HepG2 (cell line): ENCODE measurements at regions not wholly inside any gene's neighbourhood (a gene's known extent, or its start where the extent isn't known, plus 50 kb on each side); places are given as distances from the start of the nearest gene placed in this dataset.

Experiments
- ATAC-seq: fragments of 200-7000 bp; cut with Tn5 transposase; 3 replicates; pipeline ENCODE4 v1.9.1; 2020; ENCODE audit warnings: mild to moderate bottlenecking, moderate library complexity
- BruUV-seq: library from RNA; stranded (reverse); fragments of 400-500 nt; replicated peaks from 2 replicates; lab custom pipeline; 2021; lab: Mats Ljungman, UMichigan
- CTCF ChIA-PET: fragments of 300-600 bp; formaldehyde crosslinking; extraction: SDS; loops from one replicate; lab custom pipeline; 2021; ENCODE audit warnings: low total read pairs, inconsistent platforms, low intra/inter-chr PET ratio; lab: Yijun Ruan, JAX
- POLR2A ChIA-PET: fragments of 350-600 bp; sonication (Branson Sonifier 250); formaldehyde crosslinking; loops from one replicate; lab custom pipeline; 2020; ENCODE audit warnings: antibody characterized with exemption, inconsistent platforms; lab: Yijun Ruan, JAX
- DNase-seq: peaks from one replicate; pipeline ENCODE4 v3.0.0-alpha.2; 2015; ENCODE audit warnings: low spot score
- FAIRE-seq: peaks from 3 replicates; lab custom pipeline; 2011; peaks lifted over from hg19 to GRCh38; lab: Jason Lieb, UNC
- H2AFZ ChIP-seq: one replicate; pipeline ENCODE4 v1.6.1; 2011; ENCODE audit warnings: low read length, inconsistent platforms
- H3K27ac ChIP-seq: fragments of 300-600 bp; 3 replicates; pipeline ENCODE4 v1.8.0; 2011; ENCODE audit warnings: mixed run types, mild to moderate bottlenecking, mixed read lengths, low read length, inconsistent platforms; ENCODE audit not compliant: insufficient read depth; ENCODE audit errors: extremely low read length
- H3K27me3 ChIP-seq, 2 experiments: fragments of 200-600 bp in 1 of 2; 2 replicates in 1 of 2; 3 replicates in 1 of 2; pipeline versions ENCODE4 v1.6.0 to v1.8.0; 2011; ENCODE audit warnings: low read length in 2 of 2, mild to moderate bottlenecking in 2 of 2, moderate library complexity in 2 of 2, inconsistent platforms in 1 of 2; ENCODE audit not compliant: insufficient read depth in 2 of 2, control insufficient read depth in 1 of 2
- H3K36me3 ChIP-seq, 2 experiments: fragments of 200-600 bp in 1 of 2; replicated peaks in 1 of 2; 2 replicates in 1 of 2; 3 replicates in 1 of 2; pipeline versions ENCODE4 v1.5.1 to v1.8.0; 2011; ENCODE audit warnings: low read length in 2 of 2, inconsistent platforms in 1 of 2; ENCODE audit not compliant: insufficient read depth in 2 of 2, control insufficient read depth in 1 of 2
- H3K4me1 ChIP-seq: 2 replicates; pipeline ENCODE4 v1.5.1; 2012; ENCODE audit warnings: low read length, inconsistent platforms; ENCODE audit not compliant: insufficient read depth
- H3K4me2 ChIP-seq: 2 replicates; pipeline ENCODE4 v1.6.0; 2011; ENCODE audit warnings: low read depth, low read length, inconsistent platforms
- H3K4me3 ChIP-seq, 3 experiments: fragments of 200-600 bp in 1 of 3; sonication (generic), shearing (Covaris generic) in 1 of 3; replicated peaks in 1 of 3; 2 replicates each; pipeline ENCODE4 v1.5.1; 2011 to 2016; ENCODE audit warnings: low read length in 3 of 3, inconsistent platforms in 2 of 3, low read depth in 2 of 3, mild to moderate bottlenecking in 2 of 3, control low read depth in 1 of 3, mixed read lengths in 1 of 3; ENCODE audit not compliant: insufficient read depth in 1 of 3
- H3K79me2 ChIP-seq: one replicate; pipeline ENCODE4 v1.6.1; 2011; ENCODE audit warnings: low read length, inconsistent platforms; ENCODE audit not compliant: insufficient read depth
- H3K9ac ChIP-seq: 2 replicates; pipeline ENCODE4 v1.6.0; 2011; ENCODE audit warnings: mild to moderate bottlenecking, low read depth, low read length, inconsistent platforms; ENCODE audit not compliant: insufficient read depth
- H3K9me3 ChIP-seq: 2 replicates; pipeline ENCODE4 v1.5.1; 2012; ENCODE audit warnings: mild to moderate bottlenecking, low read length
- H4K20me1 ChIP-seq: 2 replicates; pipeline ENCODE4 v1.6.0; 2011; ENCODE audit warnings: inconsistent platforms, mild to moderate bottlenecking, low read length, moderate library complexity; ENCODE audit not compliant: insufficient read depth
- DBP ChIP-seq: sonication (generic); formaldehyde crosslinking; IDR thresholded peaks from 2 replicates; pipeline ENCODE4 v1.4.0; 2020; ENCODE audit warnings: missing genetic modification reagents; ENCODE audit errors: not compliant biosample characterization
- HDAC6 ChIP-seq: fragments of 200-600 bp; sonication (generic); IDR thresholded peaks from 2 replicates; pipeline ENCODE4 v1.7.0; 2017; ENCODE audit warnings: mild to moderate bottlenecking, antibody characterized with exemption, low read length, low read depth
- HIVEP1 ChIP-seq: sonication (generic); formaldehyde crosslinking; IDR thresholded peaks from 2 replicates; pipeline ENCODE4 v1.4.0; 2020; ENCODE audit warnings: mild to moderate bottlenecking, missing genetic modification reagents
- JARID2 ChIP-seq: sonication (generic); formaldehyde crosslinking; IDR thresholded peaks from 2 replicates; pipeline ENCODE4 v1.8.1; 2023; ENCODE audit warnings: missing genetic modification reagents, inconsistent platforms; ENCODE audit not compliant: insufficient replicate concordance
- JUNB ChIP-seq: sonication (generic); formaldehyde crosslinking; IDR thresholded peaks from 2 replicates; pipeline ENCODE4 v1.8.0; 2022; ENCODE audit warnings: missing genetic modification reagents, mild to moderate bottlenecking, borderline replicate concordance
- MXI1 ChIP-seq: IDR thresholded peaks from 3 replicates; pipeline ENCODE4 v1.6.1; 2012; ENCODE audit warnings: low read depth, low read length, inconsistent platforms, borderline replicate concordance
- PREB ChIP-seq: sonication (generic); formaldehyde crosslinking; IDR thresholded peaks from 2 replicates; pipeline ENCODE4 v1.4.0; 2020; ENCODE audit warnings: missing genetic modification reagents
- TCF12 ChIP-seq, 2 experiments: fragments of 450-650 bp in 1 of 2; sonication (generic) in 1 of 2; formaldehyde crosslinking in 1 of 2; IDR thresholded peaks; 2 replicates each; pipeline versions ENCODE4 v1.6.1 to v1.8.0; 2017 to 2022; ENCODE audit warnings: antibody characterized with exemption in 1 of 2, mild to moderate bottlenecking in 1 of 2, missing genetic modification reagents in 1 of 2, moderate library complexity in 1 of 2
- ZBTB43 ChIP-seq: sonication (generic); formaldehyde crosslinking; conservative IDR thresholded peaks from 2 replicates; pipeline ENCODE4 v1.4.0; 2020; ENCODE audit warnings: missing genetic modification reagents
- ZNF616 ChIP-seq: sonication (generic); formaldehyde crosslinking; IDR thresholded peaks from 2 replicates; pipeline ENCODE4 v1.5.0; 2020; ENCODE audit warnings: low read depth, mild to moderate bottlenecking, missing genetic modification reagents
- ZNF619 ChIP-seq: sonication (generic); formaldehyde crosslinking; IDR thresholded peaks from 2 replicates; pipeline ENCODE4 v1.4.0; 2020; ENCODE audit warnings: mild to moderate bottlenecking, missing genetic modification reagents
- WGBS: methylation state at CpG from one replicate; pipeline ENCODE4 v1.1.6; 2017; ENCODE audit warnings: low lambda C conversion rate; 5-methylcytosine and 5-hydroxymethylcytosine counted together
- in situ Hi-C: cut with HindIII; loops from 2 replicates; pipeline ENCODE4 v1.10.0; 2017; ENCODE audit warnings: low pct_unique_long_range_greater_than_20kb; ENCODE audit not compliant: extremely low pct_ligation_motif_present
- intact Hi-C: fragments of 100-400 bp; cut with micrococcal nuclease; formaldehyde crosslinking; loops from one replicate; pipeline ENCODE4 v1.10.0; 2022; ENCODE audit not compliant: unreplicated experiment
- TF ChIP-seq, protein P1 (sequence below): sonication (generic); formaldehyde crosslinking; IDR thresholded peaks from 2 replicates; pipeline ENCODE4 v1.8.0; 2022; ENCODE audit warnings: low read depth, missing genetic modification reagents

- Histone ChIP-seq H3K27ac (no peak overlapping the region), H4K20me1 (no peaks in the 10 kb centered on the region), H3K79me2 (no peaks in the 10 kb centered on the region), H3K9ac (no peak overlapping the region), H3K27me3 (0 out of 5 replicates have a peak, but pooled peaks cover 1 to 13% of the 10 kb centered on the region in 2 experiments), H2AFZ (no peak overlapping the region), H3K4me1 (peaks cover 13% of the 10 kb centered on the region), H3K4me2 (no peak overlapping the region), H3K4me3 (no peak overlapping the region), H3K9me3 (no peaks in the 10 kb centered on the region), H3K36me3 (no peaks in the 10 kb centered on the region)
- CTCF ChIA-PET: no interaction called here
- TF ChIP-seq MXI1 (no peak), JARID2 (no peak), PREB (CRISPR knock-in tag) (no peak), ZNF616 (CRISPR knock-in tag) (no peak), HDAC6 (no peak), ZBTB43 (CRISPR knock-in tag) (no peak), JUNB (CRISPR knock-in tag) (no peak), ZNF619 (CRISPR knock-in tag) (no peak), DBP (no peak), HIVEP1 (CRISPR knock-in tag) (no peak), TCF12 (IDR thresholded peaks at IDR 0.05) (no peak), TCF12 (CRISPR knock-in tag; IDR thresholded peaks at IDR 0.05) (no peak)
- TF ChIP-seq, protein P1, sequence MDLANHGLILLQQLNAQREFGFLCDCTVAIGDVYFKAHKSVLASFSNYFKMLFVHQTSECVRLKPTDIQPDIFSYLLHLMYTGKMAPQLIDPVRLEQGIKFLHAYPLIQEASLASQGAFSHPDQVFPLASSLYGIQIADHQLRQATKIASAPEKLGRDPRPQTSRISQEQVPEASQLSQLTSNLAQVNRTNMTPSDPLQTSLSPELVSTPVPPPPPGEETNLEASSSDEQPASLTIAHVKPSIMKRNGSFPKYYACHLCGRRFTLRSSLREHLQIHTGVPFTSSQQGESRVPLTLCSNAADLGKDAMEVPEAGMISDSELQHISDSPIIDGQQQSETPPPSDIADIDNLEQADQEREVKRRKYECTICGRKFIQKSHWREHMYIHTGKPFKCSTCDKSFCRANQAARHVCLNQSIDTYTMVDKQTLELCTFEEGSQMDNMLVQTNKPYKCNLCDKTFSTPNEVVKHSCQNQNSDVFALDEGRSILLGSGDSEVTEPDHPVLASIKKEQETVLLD (CRISPR knock-in tag): no peak
- no TSS peak for BruUV-seq
- WGBS: 2% methylated on average over 6 of the region's 8 CpGs
- POLR2A ChIA-PET: no interaction called here
- in situ Hi-C loops: no loop called here
- DNase-seq (no peak), FAIRE-seq (no peak), ATAC-seq (peak; percentile 31; the same call in 2 of the 3 replicates)
- intact Hi-C loops: no loop called here
Observed at GRCh38 chr11:114890038-114890437, 211.7 kb downstream of the NXPE2 start.
